A549 (cell line): ENCODE measurements at regions not wholly inside any gene's neighbourhood (a gene's known extent, or its start where the extent isn't known, plus 50 kb on each side); places are given as distances from the start of the nearest gene placed in this dataset.
"Not testable (repeated sequence)": the region's sequence is repeated elsewhere in the genome, so short reads cannot be mapped to it uniquely, and the experiment has no call there.

Experiments used
- CHD2 ChIP-seq: fragments of 150-350 bp; IDR thresholded peaks from 2 replicates; pipeline ENCODE4 v1.6.1; 2014; ENCODE audit warnings: low read length; ENCODE audit not compliant: partially characterized antibody
- EP300 ChIP-seq, 2 experiments: fragments of >200 bp; sonication (Bioruptor Twin); formaldehyde crosslinking; IDR thresholded peaks; 2 replicates in 1 of 2; 3 replicates in 1 of 2; pipeline ENCODE4 v1.6.1; 2016 to 2017
- MAFK ChIP-seq: fragments of 450-650 bp; IDR thresholded peaks from 2 replicates; pipeline ENCODE4 v1.6.1; 2014; ENCODE audit not compliant: partially characterized antibody
- MAX ChIP-seq: IDR thresholded peaks from 2 replicates; pipeline ENCODE4 v1.6.1; 2012
- POLR2A ChIP-seq: IDR thresholded peaks from 2 replicates; pipeline ENCODE4 v1.6.1; 2012; ENCODE audit warnings: mild to moderate bottlenecking, low read length
- RAD21 ChIP-seq, 2 experiments: fragments of >200 bp in 1 of 2; sonication (Bioruptor Twin) in 1 of 2; formaldehyde crosslinking in 1 of 2; IDR thresholded peaks in 1 of 2; conservative IDR thresholded peaks in 1 of 2; 2 replicates in 1 of 2; 3 replicates in 1 of 2; pipeline ENCODE4 v1.6.1; 2012 to 2018; ENCODE audit warnings: inconsistent platforms in 1 of 2
- ZNF302 ChIP-seq: fragments of 250-450 bp; sonication (Bioruptor Pico); IDR thresholded peaks from 2 replicates; pipeline ENCODE4 v1.9.0; 2021; ENCODE audit warnings: inconsistent platforms, mild to moderate bottlenecking, moderate library complexity
- TF ChIP-seq, protein P1 (sequence below): fragments of >200 bp; sonication (Bioruptor Twin); formaldehyde crosslinking; IDR thresholded peaks from 3 replicates; pipeline ENCODE4 v1.5.1; 2016

DNA sequence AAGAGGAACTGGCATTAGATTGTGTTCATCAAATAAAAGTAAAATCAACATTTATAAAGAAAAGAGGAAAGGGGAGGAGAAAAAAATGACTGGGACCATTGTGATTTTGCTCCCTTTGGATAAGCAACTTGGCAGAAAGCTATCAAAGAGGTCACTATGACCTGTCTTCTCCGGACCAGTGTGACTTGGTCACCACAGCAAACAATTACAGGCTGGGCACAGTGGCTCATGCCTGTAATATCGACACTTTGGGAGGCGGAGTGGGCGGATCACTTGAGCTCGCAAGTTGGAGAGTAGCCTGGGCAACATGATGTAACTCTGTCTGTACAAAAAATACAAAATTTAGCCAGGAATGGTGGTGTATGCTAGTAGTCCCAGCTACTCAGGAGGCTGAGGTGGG lies 55.5 kb upstream of the PPIAL4F start:
- TF ChIP-seq RAD21 (conservative IDR thresholded peaks at IDR 0.05 in 1 of 2, IDR thresholded peaks at IDR 0.05 in 1 of 2); POLR2A; MAFK; CHD2; MAX; ZNF302 (CRISPR knock-in tag); EP300 (IDR thresholded peaks at IDR 0.05): not testable (repeated sequence)
- TF ChIP-seq, protein P1, sequence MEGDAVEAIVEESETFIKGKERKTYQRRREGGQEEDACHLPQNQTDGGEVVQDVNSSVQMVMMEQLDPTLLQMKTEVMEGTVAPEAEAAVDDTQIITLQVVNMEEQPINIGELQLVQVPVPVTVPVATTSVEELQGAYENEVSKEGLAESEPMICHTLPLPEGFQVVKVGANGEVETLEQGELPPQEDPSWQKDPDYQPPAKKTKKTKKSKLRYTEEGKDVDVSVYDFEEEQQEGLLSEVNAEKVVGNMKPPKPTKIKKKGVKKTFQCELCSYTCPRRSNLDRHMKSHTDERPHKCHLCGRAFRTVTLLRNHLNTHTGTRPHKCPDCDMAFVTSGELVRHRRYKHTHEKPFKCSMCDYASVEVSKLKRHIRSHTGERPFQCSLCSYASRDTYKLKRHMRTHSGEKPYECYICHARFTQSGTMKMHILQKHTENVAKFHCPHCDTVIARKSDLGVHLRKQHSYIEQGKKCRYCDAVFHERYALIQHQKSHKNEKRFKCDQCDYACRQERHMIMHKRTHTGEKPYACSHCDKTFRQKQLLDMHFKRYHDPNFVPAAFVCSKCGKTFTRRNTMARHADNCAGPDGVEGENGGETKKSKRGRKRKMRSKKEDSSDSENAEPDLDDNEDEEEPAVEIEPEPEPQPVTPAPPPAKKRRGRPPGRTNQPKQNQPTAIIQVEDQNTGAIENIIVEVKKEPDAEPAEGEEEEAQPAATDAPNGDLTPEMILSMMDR, result not testable (repeated sequence)
